ENCODE measurements at regions not wholly inside any gene's neighbourhood (a gene's known extent, or its start where the extent isn't known, plus 50 kb on each side); places are given as distances from the start of the nearest gene placed in this dataset.
"Not testable (repeated sequence)": the region's sequence is repeated elsewhere in the genome, so short reads cannot be mapped to it uniquely, and the experiment has no call there.

DNA sequence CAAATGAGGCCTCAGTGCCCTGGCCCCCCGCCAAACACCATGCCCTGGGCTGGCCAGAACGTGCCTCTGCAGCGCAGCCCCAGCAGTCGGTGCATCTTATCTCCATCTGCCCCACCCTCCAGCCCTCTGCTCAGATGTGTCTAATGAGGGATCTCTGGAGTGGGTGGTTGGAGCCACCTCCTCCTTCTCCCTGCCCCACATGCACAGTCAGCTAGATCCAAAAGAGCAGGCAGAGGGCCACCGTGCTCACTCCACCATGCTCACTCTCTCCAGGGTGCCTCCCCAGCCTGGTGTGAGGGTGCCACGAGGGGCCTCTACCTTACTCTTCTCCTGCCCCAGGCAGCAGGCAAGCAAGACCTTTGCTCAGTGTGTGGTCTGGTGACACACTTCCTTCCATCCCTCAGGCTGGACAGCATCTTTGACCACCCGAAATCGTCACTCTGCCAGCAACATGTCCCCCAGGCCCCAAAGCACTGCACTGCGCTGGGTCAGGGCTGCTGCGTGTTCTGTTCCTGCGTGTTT lies 266.1 kb upstream of the HDAC4 start:
- DNase-seq = no peak

DNA sequence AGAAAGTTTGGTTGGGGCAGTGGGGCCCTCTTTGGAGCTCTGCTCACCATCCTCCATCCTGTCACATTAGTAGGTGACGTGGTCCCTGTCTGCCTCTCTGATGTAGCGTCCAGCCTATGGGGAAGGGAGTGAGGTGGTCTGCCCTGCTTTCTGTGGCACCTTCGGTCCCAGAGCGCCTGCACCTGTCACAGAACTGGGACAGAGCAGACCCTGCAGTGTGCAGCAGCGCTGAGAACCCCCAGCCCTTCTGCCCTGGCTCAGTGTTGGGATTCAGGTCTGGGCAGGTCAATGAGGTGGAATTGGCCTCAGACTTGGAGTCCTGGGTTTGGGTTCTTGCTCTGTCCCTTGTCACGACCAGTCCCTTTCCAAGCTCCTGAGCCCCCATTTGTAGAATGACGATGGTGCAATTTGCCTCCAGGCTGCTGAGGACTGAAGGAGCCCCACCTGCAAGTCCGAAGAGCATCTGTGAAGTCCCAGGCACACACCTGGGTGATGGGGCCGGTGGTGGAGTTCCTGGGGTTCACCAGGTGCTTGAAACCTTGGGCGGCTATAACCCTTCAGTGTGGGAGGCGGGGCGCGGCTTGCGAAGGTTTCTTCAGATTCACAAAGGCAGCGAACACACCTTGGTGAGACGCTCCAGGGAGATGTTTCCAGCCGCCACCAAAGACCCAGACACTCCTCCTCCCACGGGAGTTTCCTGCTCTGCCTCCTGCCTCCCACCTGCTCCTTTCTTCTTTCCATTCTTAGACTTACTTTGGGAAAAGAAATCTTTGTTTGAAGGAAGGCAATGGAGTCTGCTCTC lies 265.4 kb upstream of the HDAC4 start:
- DNase-seq = no peak

DNA sequence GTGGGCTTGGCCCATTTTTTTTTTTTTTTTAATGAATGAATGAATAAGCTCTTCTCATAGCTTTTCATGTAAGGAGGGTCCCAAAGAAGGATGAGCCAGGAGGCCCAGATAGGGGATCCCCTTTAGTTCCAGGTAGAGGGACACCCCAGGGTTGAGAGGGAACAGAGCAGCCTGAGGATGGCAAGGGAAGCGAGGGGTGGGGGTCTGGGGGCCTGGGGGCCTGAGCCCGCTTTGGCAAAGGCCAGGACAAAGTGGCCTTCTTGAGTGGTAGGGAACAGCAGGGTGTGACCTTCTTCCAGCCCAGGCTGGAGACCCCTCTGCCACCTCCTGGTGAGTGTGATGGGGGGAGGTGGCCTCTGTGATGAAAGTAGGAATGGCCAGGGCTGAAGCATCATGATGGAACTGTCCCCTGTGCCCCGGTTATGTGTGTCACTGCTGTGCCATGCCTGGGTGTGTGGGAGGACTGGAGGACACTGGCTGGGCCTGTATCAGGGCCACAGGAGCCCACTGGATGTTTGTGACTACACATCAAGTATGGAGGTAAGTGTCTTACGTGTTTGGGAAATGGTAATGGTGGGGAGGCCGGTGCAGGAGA lies 263.5 kb upstream of the HDAC4 start:
- DNase-seq = no peak

DNA sequence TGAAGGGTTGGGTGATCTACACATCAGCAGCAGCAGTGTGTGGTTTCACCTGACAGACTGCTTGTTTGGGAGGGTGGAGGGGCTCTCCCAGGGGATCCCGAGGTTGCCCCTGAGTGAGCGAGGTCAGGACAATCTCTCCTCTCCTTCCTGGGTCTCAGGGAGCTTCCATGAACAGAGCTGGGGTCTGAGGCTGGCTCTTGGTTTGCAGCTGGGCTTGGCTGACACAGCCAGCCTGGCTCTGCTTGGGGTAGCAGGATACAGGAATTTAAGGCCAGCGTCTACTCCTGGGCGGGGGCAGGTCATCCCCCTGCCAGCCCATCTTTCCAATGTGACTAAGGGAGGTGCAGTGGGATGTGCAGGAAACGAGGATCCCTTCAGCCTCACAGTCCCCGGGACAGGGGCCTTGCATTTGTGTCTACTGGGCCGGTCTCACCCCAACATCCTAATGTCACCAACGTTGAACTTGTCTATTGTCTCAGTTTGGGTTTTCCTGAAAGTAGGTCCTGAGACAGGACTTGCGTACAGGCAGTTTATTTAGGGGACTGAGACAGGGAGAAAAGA lies 262.6 kb upstream of the HDAC4 start:
- no peak for DNase-seq

DNA sequence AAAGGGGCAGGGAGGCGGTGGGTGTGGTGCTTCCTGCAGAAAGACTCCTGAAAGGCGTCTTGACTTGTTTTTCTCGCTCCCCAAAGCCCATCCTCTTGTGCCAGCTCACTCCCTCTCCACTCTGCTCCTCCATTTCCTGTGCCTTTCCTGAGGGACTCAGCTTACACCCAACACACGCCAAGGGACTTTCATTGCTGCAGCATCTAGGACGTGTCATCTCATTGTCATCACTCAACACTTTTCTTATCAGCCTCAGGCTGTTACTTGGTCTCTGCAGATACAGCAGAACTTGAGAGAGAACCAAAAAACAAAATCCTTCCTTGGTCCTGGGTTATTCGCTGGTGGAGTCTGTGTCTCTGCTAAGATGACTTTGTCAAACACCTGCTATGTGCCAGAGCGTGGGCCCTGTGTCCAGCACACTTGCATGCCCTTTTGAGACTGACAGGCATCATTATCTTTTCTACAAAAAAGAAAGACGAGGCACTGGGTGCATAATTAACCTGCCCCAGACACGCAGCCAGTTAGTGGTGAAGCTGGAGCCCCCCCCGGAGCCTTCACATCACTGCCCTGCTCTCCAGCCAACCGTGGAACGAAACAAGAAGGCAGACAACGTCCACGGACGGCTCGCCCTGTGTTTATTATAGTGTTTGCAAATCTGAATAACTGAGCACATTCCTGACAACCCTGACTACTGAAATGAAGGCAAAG lies 261.7 kb upstream of the HDAC4 start:
- DNase-seq = no peak

DNA sequence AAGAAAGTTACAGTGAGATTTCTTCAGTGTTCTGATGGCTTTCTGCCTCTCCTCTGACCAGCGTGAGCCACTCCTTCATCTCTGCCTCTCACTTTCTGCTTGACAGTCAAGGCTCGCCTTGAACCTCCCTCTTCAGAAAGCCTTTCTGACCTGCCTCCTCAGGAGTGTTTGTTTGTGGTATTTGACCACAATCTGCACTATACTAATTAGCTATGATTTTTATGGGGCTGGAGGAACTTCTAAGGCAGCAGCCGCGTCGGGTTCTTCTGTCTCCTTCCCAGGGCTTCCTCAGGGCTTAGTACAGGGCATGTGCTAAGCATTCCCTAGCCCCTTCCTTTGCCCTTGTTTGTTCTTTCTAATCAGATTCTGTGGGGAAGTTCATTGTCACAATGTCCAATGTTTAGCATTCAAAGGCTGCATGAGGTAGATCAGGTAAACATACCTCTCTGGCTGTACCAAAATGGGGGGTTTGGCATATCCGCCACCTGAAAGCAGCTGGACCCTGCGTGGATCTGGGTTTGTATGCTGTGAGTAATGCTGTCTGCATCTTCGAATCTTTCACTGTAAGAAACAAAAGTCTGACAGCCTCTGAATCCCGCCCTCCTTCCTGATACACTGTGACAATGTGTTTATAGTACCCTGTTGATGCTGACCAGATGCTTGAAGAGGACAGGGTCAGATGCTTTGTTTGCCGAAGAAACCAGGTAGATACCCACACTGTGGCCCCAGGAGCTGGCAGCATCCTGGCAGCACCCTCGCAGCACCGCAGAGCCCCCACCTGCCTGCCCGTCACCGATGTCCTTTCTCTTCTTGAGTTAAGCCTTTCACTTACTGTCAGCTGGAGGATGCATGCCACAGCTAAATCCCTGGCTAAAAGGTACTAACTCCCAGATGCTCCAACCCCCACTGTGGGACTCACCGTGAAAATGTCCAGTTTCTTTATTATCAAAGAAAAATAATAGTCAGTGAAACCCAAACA lies 260.8 kb upstream of the HDAC4 start:
- DNase-seq = no peak

DNA sequence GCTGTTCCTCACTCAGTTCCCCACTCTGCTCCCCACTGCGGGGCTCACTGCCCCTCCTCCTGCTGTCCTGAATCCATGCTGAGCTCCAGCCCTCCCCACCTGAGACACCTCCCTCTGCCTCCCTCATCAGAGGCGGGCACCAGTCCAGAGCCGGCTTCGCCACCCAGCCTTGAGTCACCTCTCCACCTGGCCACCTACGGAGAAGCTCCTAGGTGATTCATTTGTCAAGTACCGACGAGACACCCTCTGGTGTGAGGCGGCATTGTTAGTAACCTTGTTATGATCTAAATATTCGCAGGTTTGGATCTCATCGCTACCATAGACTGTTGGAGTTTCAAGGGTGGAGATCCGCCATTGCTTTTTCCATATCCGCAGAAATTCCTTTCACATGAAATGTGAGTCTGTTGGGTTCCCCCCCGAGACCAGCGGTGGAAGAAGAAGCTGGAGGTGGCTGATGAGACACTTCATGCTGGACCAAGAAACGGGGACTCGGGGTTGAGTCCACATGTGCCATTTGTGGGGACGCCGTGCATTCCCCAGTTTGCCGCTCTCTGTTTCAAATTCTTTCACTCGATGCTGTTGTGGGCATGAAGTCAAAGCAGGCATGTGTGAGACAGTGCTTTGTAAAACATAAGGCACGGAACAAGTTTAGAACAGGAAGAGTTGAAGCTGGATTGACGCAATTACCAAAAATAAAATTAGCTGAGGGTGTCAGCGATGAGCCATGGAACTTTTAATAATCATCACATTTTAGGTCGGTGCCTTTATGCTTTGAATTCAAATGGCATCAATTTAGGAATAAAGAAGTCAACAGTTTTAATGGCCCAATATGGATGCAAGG lies 259.8 kb upstream of the HDAC4 start:
- DNase-seq = no peak

DNA sequence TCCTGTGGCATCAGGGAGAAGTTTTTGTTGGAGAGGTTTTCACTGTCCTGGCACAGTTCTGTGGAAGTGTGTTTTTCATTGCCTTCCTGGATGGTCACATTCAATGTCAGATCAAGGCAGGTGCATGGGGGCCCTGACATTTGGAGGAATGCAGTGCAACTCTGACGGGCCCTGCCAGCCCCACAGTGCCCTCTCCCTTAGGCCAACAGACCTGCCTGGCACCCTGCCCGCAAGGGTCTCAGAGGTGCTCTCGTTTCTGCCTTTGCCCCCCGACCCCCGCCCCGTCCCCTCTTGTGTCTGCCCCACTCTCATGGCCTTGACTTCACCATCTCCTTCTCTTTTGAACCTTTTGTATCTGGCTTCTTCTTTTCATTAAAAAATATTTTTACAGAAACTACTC lies 257.2 kb upstream of the HDAC4 start:
- DNase-seq = no peak

DNA sequence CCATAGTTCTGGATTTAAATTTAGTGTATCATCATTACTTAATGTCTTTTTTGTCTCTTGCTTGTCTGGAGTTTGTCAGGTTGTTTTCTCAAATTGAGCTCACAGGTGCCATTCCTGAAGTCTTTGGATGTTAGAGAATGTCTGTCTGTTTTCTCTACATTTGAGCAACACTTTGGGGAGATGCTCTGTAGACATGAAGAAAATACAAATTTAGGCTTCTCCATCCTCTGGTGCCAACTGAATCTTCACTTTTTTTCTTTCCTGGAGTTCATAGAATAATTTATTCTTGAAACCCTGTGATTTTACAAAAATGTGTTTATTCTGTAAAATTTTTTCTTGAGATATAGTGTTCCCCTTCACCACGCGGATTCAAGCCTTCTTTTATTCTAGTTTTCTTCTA lies 256.4 kb upstream of the HDAC4 start:
- no peak for DNase-seq

DNA sequence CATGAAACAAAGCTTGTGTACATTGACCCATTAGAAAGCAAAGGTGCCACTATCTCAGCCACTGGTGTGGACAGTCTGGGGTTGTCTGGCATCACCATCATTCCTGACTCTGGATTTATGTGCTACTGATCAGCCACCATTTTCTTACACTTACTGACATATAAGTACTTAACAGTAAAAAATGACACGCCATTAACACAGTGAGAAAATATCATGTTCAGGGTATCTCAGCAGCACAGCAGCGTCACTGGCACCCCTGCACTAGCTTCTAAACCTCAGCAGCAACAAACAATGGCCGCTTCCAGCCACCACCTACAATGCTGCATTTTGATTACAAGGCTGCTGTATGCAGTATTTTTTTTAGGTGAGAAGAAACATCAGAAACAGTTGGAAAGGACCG lies 253.4 kb upstream of the HDAC4 start:
- DNase-seq = no peak

DNA sequence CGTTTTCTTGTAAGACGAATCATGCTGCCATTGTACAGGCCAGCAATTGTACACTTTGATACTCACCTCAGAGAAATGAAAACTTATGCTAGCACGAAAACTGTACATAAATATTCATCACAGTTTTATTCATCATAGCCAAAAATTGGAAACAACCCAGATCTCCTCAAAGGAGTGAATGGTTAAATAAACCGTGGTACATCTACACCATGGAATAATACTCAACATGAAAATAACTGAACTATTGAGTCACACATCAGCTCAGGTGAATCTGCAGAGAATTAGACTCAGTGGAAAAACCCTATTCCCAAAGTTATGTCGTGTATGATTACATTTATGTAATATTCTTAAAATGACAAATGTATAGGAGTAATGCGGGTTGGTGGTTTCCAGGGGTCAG lies 251.0 kb upstream of the HDAC4 start:
- DNase-seq = no peak

DNA sequence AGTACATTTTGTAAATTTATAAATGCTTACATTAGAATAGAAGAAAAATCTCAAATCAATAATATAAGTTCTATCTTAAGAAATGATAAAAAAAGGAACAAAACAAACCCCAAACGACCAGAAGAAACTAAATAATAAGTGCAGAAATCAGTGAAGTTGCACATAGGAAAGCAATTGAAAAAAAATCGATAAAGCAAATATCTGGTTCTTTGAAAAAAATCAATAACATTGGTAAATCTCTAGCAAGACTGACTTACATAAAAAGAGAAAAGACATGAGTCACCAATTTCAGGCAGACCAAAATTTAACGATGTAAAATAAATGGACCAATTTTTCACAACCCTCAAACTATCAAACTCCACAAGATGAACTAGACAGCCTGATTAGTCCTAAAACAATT lies 249.9 kb upstream of the HDAC4 start:
- DNase-seq = no peak

DNA sequence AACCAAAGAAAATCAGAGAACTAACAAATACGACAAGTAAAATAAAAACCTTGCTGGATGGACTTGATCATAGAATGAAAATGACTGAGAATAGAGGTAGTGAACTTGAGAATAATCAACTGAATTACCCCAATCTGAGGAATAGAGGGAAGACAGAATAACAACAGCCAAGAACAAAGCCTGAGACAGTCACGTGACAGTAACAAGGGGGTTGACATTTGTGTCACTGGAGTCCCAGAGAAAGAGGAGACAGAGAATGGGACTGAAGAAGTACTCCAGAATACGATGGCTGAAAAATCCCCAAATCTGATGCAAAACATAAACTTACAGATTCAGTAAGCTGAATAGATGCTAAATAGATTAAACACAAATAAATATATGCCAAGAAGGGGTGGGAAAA lies 248.5 kb upstream of the HDAC4 start:
- no peak for DNase-seq

DNA sequence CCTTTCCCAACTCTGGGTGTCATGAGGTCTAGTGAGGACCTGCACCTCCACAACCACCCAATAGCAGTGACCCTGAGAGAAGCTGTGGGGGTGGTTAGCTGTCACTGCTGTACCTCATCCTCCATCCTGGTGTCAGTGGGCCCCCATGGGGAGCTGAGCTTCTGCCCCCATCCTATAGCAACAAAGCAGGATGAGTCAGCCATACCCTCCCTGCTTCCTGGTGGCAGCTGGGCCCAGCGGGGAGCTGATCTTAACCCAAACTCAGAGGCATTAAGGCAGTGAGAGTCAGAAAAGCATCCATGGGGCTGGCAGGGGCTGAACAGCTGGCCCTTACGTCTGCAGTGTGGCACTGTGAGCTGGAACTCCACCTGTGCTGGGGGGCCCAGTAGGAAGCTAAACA lies 247.8 kb upstream of the HDAC4 start:
- DNase-seq = no peak

DNA sequence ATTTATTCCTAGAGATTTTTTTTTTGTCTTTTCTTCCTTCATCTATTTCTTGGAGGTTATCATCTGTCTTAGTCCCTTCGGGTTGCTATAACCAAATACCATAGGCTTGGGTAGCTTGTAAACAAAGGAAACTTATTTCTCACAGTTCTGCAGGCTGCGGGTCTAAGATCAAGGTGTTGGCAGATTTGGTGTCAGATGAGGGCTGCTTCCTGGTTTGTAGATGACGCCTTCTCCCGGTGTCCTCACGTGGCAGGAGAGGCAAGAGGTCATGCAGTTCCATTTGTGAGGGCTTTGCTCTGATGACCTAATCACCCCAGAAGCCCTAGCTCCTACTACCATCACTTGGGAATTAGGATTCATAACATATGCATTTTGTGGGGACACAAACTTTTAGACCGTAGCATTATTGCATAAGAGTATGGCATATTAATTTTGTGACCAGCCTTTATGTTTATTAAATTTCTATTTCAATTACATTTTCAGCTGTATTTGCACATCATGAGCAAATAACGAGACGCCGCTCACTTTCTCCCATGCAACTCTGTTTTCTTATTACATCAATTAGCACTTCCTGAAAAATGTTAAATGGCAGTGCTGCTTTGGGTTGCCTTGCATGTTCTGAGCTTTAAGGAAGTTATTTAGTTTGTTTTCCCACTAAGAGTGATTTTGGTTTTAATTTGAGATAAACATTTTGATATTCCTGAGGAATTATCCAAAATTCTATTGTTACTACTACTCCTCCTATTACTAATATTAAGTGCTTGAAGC lies 246.4 kb upstream of the HDAC4 start:
- no peak for DNase-seq

DNA sequence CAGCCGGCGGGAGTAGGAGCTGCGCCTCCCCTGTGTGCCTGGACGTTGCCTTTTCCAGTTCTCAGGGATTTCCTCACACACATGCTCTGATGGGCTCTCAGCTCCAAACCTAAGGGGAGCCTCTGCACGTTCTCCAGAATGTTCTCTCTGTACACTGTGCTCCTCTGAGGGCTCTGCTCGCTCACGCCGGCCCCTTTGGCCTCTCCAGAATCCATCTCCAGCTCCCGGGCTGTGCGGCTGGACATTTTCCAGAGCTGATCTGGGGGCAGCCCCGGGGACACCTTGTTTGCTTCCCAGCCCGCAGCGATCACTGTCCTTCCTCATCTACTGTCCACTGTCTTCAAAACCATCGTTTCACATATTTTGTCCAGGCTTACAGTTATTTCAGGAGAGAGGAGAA lies 245.4 kb upstream of the HDAC4 start:
- DNase-seq = no peak

DNA sequence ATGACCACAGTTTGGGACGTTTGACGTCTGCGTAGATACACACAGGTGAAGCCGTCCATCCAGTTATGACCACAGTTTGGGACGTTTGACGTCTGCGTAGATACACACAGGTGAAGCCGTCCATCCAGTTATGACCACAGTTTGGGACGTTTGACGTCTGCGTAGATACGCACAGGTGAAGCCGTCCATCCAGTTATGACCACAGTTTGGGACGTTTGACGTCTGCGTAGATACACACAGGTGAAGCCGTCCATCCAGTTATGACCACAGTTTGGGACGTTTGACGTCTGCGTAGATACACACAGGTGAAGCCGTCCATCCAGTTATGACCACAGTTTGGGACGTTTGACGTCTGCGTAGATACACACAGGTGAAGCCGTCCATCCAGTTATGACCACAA lies 243.8 kb upstream of the HDAC4 start:
- DNase-seq = not testable (repeated sequence)

DNA sequence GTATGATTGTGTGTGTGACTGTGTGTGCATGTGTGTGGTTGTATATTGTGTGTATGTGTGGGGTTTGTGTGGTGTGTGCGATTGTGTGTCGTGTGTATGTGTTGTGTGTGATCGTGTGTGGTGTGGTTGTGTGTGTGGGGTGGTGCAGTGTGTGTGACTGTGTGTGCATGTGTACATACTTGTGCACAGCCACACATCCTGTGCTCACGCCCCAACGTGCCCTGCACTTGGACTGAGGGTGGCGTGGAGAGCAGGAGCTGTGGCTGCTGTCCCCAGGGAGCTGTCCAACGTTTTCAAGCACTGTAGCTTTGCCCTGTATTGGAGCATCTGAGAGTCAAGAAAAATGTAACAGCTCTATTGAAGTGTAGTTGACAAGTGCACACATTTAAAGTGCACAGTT lies 243.2 kb upstream of the HDAC4 start:
- no peak for DNase-seq

DNA sequence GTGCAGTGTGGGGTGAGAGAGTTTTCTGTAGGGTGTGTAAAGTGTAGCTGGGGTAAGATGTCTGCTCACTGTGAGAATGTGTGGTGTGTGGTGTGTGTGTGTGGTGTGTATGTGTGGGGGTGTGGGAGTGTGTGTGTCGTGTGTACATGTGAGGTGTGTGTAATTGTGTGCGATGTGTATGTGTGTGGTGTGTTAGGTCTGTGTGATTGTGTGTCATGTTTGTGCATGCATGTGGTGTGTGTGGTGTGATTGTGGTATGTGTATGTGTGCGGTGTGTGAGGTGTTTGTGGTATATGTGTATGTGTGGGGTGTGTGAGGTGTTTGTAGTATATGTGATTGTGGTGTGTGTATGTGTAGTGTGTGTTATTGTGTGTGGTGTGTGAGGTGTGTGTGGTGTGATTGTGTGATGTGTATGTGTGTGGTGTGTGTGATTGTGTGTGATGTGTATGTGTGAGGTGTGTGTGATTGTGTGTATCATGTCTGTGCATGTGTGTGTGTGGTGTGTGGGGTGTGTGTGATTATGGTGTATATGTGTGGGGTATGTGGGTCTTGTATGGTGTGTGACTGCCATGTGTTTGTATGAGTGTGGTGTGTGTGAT lies 241.7 kb upstream of the HDAC4 start:
- no peak for DNase-seq

DNA sequence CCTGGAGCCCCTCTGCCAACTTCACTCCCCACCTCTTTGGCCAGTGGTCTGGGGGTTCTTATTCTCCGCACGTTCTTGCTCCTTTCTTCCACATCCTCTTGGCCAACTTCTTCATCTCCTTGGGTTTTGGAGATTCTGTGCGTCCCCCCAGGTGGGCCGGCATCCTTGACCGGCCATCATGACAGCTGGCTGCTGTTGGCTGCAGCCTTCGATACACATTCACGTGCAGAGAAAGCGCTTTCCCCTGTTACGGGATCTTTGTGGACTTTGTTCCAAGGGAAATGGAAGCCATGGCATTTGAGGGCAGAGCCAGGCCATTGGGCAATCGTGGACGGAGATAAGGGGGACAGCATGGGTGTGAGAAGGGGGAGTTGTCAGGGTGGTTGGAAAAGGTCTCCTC lies 241.1 kb upstream of the HDAC4 start:
- DNase-seq = not testable (repeated sequence)

All from activated naive CD4-positive, alpha-beta T cell (primary cell).